HepG2 (cell line): ENCODE measurements at regions not wholly inside any gene's neighbourhood (a gene's known extent, or its start where the extent isn't known, plus 50 kb on each side); places are given as distances from the start of the nearest gene placed in this dataset.

Experiments used
- ATAC-seq: fragments of 200-7000 bp; cut with Tn5 transposase; 3 replicates; pipeline ENCODE4 v1.9.1; 2020; ENCODE audit warnings: mild to moderate bottlenecking, moderate library complexity
- BruUV-seq: library from RNA; stranded (reverse); fragments of 400-500 nt; replicated peaks from 2 replicates; lab custom pipeline; 2021; lab: Mats Ljungman, UMichigan
- CTCF ChIA-PET: fragments of 300-600 bp; formaldehyde crosslinking; extraction: SDS; loops from one replicate; lab custom pipeline; 2021; ENCODE audit warnings: low total read pairs, inconsistent platforms, low intra/inter-chr PET ratio; lab: Yijun Ruan, JAX
- POLR2A ChIA-PET: fragments of 350-600 bp; sonication (Branson Sonifier 250); formaldehyde crosslinking; loops from one replicate; lab custom pipeline; 2020; ENCODE audit warnings: antibody characterized with exemption, inconsistent platforms; lab: Yijun Ruan, JAX
- DNase-seq: peaks from one replicate; pipeline ENCODE4 v3.0.0-alpha.2; 2015; ENCODE audit warnings: low spot score
- FAIRE-seq: peaks from 3 replicates; lab custom pipeline; 2011; peaks lifted over from hg19 to GRCh38; lab: Jason Lieb, UNC
- H2AFZ ChIP-seq: one replicate; pipeline ENCODE4 v1.6.1; 2011; ENCODE audit warnings: low read length, inconsistent platforms
- H3K27ac ChIP-seq: fragments of 300-600 bp; 3 replicates; pipeline ENCODE4 v1.8.0; 2011; ENCODE audit warnings: mixed run types, mild to moderate bottlenecking, mixed read lengths, low read length, inconsistent platforms; ENCODE audit not compliant: insufficient read depth; ENCODE audit errors: extremely low read length
- H3K27me3 ChIP-seq, 2 experiments: fragments of 200-600 bp in 1 of 2; 2 replicates in 1 of 2; 3 replicates in 1 of 2; pipeline versions ENCODE4 v1.6.0 to v1.8.0; 2011; ENCODE audit warnings: low read length in 2 of 2, mild to moderate bottlenecking in 2 of 2, moderate library complexity in 2 of 2, inconsistent platforms in 1 of 2; ENCODE audit not compliant: insufficient read depth in 2 of 2, control insufficient read depth in 1 of 2
- H3K36me3 ChIP-seq, 2 experiments: fragments of 200-600 bp in 1 of 2; replicated peaks in 1 of 2; 2 replicates in 1 of 2; 3 replicates in 1 of 2; pipeline versions ENCODE4 v1.5.1 to v1.8.0; 2011; ENCODE audit warnings: low read length in 2 of 2, inconsistent platforms in 1 of 2; ENCODE audit not compliant: insufficient read depth in 2 of 2, control insufficient read depth in 1 of 2
- H3K4me1 ChIP-seq: 2 replicates; pipeline ENCODE4 v1.5.1; 2012; ENCODE audit warnings: low read length, inconsistent platforms; ENCODE audit not compliant: insufficient read depth
- H3K4me2 ChIP-seq: 2 replicates; pipeline ENCODE4 v1.6.0; 2011; ENCODE audit warnings: low read depth, low read length, inconsistent platforms
- H3K4me3 ChIP-seq, 3 experiments: fragments of 200-600 bp in 1 of 3; sonication (generic), shearing (Covaris generic) in 1 of 3; replicated peaks in 1 of 3; 2 replicates each; pipeline ENCODE4 v1.5.1; 2011 to 2016; ENCODE audit warnings: low read length in 3 of 3, inconsistent platforms in 2 of 3, low read depth in 2 of 3, mild to moderate bottlenecking in 2 of 3, control low read depth in 1 of 3, mixed read lengths in 1 of 3; ENCODE audit not compliant: insufficient read depth in 1 of 3
- H3K79me2 ChIP-seq: one replicate; pipeline ENCODE4 v1.6.1; 2011; ENCODE audit warnings: low read length, inconsistent platforms; ENCODE audit not compliant: insufficient read depth
- H3K9ac ChIP-seq: 2 replicates; pipeline ENCODE4 v1.6.0; 2011; ENCODE audit warnings: mild to moderate bottlenecking, low read depth, low read length, inconsistent platforms; ENCODE audit not compliant: insufficient read depth
- H3K9me3 ChIP-seq: 2 replicates; pipeline ENCODE4 v1.5.1; 2012; ENCODE audit warnings: mild to moderate bottlenecking, low read length
- H4K20me1 ChIP-seq: 2 replicates; pipeline ENCODE4 v1.6.0; 2011; ENCODE audit warnings: inconsistent platforms, mild to moderate bottlenecking, low read length, moderate library complexity; ENCODE audit not compliant: insufficient read depth
- GZF1 ChIP-seq: sonication (generic); formaldehyde crosslinking; IDR thresholded peaks from 2 replicates; pipeline ENCODE4 v1.5.1; 2020; ENCODE audit warnings: mild to moderate bottlenecking, missing genetic modification reagents
- IRX3 ChIP-seq: sonication (generic); formaldehyde crosslinking; IDR thresholded peaks from 2 replicates; pipeline ENCODE4 v1.8.1; 2023; ENCODE audit warnings: mild to moderate bottlenecking, low read depth, missing genetic modification reagents, borderline replicate concordance
- MED1 ChIP-seq: sonication (generic); formaldehyde crosslinking; IDR thresholded peaks from 2 replicates; pipeline ENCODE4 v1.4.0; 2020; ENCODE audit warnings: missing genetic modification reagents
- TBX3 ChIP-seq: fragments of 450-650 bp; IDR thresholded peaks from 2 replicates; pipeline ENCODE4 v1.6.1; 2017; ENCODE audit warnings: antibody characterized with exemption, mild to moderate bottlenecking, inconsistent platforms, borderline replicate concordance
- TGIF2 ChIP-seq: IDR thresholded peaks from 2 replicates; pipeline ENCODE4 v1.6.1; 2016; ENCODE audit warnings: control low read depth, missing compliant biosample characterization
- XRCC5 ChIP-seq: fragments of 200-400 bp; formaldehyde crosslinking; optimal IDR thresholded peaks from 2 replicates; pipeline ENCODE3; 2017; ENCODE audit warnings: mild to moderate bottlenecking, low read length
- ZNF446 ChIP-seq: sonication (generic); formaldehyde crosslinking; IDR thresholded peaks from 2 replicates; pipeline ENCODE4 v1.5.0; 2020; ENCODE audit warnings: mild to moderate bottlenecking, missing genetic modification reagents
- ZSCAN30 ChIP-seq: sonication (generic); formaldehyde crosslinking; IDR thresholded peaks from 2 replicates; pipeline ENCODE4 v1.5.0; 2020; ENCODE audit warnings: mild to moderate bottlenecking, missing genetic modification reagents
- WGBS: methylation state at CpG from one replicate; pipeline ENCODE4 v1.1.6; 2017; ENCODE audit warnings: low lambda C conversion rate; 5-methylcytosine and 5-hydroxymethylcytosine counted together
- in situ Hi-C: cut with HindIII; loops from 2 replicates; pipeline ENCODE4 v1.10.0; 2017; ENCODE audit warnings: low pct_unique_long_range_greater_than_20kb; ENCODE audit not compliant: extremely low pct_ligation_motif_present
- intact Hi-C: fragments of 100-400 bp; cut with micrococcal nuclease; formaldehyde crosslinking; loops from one replicate; pipeline ENCODE4 v1.10.0; 2022; ENCODE audit not compliant: unreplicated experiment
- TF ChIP-seq, protein P1 (sequence below): sonication (generic); formaldehyde crosslinking; IDR thresholded peaks from 2 replicates; pipeline ENCODE4 v1.4.0; 2020; ENCODE audit warnings: missing genetic modification reagents
- TF ChIP-seq, protein P2 (sequence below): sonication (generic); formaldehyde crosslinking; IDR thresholded peaks from 2 replicates; pipeline ENCODE4 v1.8.0; 2022; ENCODE audit warnings: missing genetic modification reagents, low read depth, mild to moderate bottlenecking, borderline replicate concordance
- TF ChIP-seq, protein P3 (sequence below): sonication (generic); formaldehyde crosslinking; IDR thresholded peaks from 2 replicates; pipeline ENCODE4 v1.4.0; 2020; ENCODE audit warnings: missing genetic modification reagents, borderline replicate concordance
- TF ChIP-seq, protein P4 (sequence below): sonication (generic); formaldehyde crosslinking; IDR thresholded peaks from 2 replicates; pipeline ENCODE4 v1.4.0; 2020; ENCODE audit warnings: mild to moderate bottlenecking, missing genetic modification reagents
- TF ChIP-seq, protein P5 (sequence below), 2 experiments: sonication (generic) in 1 of 2; formaldehyde crosslinking in 1 of 2; IDR thresholded peaks; 2 replicates each; pipeline versions ENCODE4 v1.5.1 to v1.6.1; 2011 to 2020; ENCODE audit warnings: borderline replicate concordance in 1 of 2, low read depth in 1 of 2, low read length in 1 of 2, mild to moderate bottlenecking in 1 of 2, missing genetic modification reagents in 1 of 2, moderate library complexity in 1 of 2

DNA sequence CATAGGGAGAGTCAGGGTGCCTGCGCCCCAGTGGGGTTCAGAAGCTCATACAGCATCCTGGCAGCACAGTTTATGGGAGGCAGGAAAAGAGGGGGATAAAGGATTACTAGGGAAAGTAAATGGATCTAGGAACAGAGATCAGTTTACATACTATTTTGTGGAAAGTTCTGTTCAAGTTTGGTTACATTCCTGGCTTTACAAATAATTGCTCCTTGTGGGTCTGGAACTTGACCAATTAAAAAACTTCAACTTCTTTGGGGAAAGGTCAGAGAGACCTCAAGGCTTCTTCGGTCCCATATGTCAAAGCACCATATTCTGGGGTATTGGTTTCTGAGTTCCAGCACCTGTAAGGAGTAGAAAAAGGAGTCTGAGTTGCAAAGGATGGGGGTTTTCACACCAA is 64.1 kb downstream of the ZDHHC19 start:
- in situ Hi-C loops (no loop called here), intact Hi-C loops (no loop called here)
- BruUV-seq: no TSS peak
- no peak overlapping the region for H3K4me2 ChIP-seq
- no peak for DNase-seq
- FAIRE-seq: no peak
- ATAC-seq: no peak
- ChIA-PET CTCF (no interaction called here), POLR2A (interaction anchor here (0.6 kb wide), 1 partner anchor 35 kb away, joined by 3 read pairs; no protein-coding TSS in a partner anchor)
- no peaks in the 10 kb centered on the region for H3K36me3 ChIP-seq
- H3K27ac ChIP-seq: no peak overlapping the region
- 60% methylated on average over 2 of the region's 2 CpGs for WGBS
- H4K20me1 ChIP-seq: no peaks in the 10 kb centered on the region
- H3K27me3 ChIP-seq: peaks cover 2 to 7% of the 10 kb centered on the region in 2 experiments; a peak in 3 of 5 replicates
- H3K79me2 ChIP-seq: no peaks in the 10 kb centered on the region
- no peak overlapping the region for H2AFZ ChIP-seq
- H3K9me3 ChIP-seq: peaks cover 12% of the 10 kb centered on the region; the same call in 1 of the 2 replicates
- no peak overlapping the region for H3K4me3 ChIP-seq
- H3K9ac ChIP-seq: no peak overlapping the region
- peaks cover 30% of the 10 kb centered on the region for H3K4me1 ChIP-seq
- TF ChIP-seq, protein P1, sequence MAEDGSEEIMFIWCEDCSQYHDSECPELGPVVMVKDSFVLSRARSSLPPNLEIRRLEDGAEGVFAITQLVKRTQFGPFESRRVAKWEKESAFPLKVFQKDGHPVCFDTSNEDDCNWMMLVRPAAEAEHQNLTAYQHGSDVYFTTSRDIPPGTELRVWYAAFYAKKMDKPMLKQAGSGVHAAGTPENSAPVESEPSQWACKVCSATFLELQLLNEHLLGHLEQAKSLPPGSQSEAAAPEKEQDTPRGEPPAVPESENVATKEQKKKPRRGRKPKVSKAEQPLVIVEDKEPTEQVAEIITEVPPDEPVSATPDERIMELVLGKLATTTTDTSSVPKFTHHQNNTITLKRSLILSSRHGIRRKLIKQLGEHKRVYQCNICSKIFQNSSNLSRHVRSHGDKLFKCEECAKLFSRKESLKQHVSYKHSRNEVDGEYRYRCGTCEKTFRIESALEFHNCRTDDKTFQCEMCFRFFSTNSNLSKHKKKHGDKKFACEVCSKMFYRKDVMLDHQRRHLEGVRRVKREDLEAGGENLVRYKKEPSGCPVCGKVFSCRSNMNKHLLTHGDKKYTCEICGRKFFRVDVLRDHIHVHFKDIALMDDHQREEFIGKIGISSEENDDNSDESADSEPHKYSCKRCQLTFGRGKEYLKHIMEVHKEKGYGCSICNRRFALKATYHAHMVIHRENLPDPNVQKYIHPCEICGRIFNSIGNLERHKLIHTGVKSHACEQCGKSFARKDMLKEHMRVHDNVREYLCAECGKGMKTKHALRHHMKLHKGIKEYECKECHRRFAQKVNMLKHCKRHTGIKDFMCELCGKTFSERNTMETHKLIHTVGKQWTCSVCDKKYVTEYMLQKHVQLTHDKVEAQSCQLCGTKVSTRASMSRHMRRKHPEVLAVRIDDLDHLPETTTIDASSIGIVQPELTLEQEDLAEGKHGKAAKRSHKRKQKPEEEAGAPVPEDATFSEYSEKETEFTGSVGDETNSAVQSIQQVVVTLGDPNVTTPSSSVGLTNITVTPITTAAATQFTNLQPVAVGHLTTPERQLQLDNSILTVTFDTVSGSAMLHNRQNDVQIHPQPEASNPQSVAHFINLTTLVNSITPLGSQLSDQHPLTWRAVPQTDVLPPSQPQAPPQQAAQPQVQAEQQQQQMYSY (CRISPR knock-in tag): no peak
- TF ChIP-seq, protein P2, sequence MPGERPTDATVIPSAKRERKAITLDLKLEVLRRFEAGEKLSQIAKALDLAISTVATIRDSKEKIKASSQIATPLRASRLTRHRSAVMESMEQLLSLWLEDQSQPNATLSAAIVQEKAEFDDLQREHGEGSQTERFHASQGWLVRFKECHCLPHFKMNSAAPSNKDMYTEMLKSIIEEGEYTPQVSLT (CRISPR knock-in tag): no peak
- TF ChIP-seq ZNF446 (CRISPR knock-in tag): no peak
- TF ChIP-seq, protein P3, sequence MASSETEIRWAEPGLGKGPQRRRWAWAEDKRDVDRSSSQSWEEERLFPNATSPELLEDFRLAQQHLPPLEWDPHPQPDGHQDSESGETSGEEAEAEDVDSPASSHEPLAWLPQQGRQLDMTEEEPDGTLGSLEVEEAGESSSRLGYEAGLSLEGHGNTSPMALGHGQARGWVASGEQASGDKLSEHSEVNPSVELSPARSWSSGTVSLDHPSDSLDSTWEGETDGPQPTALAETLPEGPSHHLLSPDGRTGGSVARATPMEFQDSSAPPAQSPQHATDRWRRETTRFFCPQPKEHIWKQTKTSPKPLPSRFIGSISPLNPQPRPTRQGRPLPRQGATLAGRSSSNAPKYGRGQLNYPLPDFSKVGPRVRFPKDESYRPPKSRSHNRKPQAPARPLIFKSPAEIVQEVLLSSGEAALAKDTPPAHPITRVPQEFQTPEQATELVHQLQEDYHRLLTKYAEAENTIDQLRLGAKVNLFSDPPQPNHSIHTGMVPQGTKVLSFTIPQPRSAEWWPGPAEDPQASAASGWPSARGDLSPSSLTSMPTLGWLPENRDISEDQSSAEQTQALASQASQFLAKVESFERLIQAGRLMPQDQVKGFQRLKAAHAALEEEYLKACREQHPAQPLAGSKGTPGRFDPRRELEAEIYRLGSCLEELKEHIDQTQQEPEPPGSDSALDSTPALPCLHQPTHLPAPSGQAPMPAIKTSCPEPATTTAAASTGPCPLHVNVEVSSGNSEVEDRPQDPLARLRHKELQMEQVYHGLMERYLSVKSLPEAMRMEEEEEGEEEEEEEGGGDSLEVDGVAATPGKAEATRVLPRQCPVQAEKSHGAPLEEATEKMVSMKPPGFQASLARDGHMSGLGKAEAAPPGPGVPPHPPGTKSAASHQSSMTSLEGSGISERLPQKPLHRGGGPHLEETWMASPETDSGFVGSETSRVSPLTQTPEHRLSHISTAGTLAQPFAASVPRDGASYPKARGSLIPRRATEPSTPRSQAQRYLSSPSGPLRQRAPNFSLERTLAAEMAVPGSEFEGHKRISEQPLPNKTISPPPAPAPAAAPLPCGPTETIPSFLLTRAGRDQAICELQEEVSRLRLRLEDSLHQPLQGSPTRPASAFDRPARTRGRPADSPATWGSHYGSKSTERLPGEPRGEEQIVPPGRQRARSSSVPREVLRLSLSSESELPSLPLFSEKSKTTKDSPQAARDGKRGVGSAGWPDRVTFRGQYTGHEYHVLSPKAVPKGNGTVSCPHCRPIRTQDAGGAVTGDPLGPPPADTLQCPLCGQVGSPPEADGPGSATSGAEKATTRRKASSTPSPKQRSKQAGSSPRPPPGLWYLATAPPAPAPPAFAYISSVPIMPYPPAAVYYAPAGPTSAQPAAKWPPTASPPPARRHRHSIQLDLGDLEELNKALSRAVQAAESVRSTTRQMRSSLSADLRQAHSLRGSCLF (CRISPR knock-in tag): no peak
- TF ChIP-seq TBX3: no peak
- TF ChIP-seq MED1 (CRISPR knock-in tag): no peak
- TF ChIP-seq, protein P4, sequence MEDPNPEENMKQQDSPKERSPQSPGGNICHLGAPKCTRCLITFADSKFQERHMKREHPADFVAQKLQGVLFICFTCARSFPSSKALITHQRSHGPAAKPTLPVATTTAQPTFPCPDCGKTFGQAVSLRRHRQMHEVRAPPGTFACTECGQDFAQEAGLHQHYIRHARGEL (CRISPR knock-in tag): no peak
- TF ChIP-seq, protein P5, sequence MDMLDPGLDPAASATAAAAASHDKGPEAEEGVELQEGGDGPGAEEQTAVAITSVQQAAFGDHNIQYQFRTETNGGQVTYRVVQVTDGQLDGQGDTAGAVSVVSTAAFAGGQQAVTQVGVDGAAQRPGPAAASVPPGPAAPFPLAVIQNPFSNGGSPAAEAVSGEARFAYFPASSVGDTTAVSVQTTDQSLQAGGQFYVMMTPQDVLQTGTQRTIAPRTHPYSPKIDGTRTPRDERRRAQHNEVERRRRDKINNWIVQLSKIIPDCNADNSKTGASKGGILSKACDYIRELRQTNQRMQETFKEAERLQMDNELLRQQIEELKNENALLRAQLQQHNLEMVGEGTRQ (IDR thresholded peaks at IDR 0.05; ENCODE audit: low read depth, low read length): no peak
- TF ChIP-seq, protein P5 (CRISPR knock-in tag; IDR thresholded peaks at IDR 0.05; ENCODE audit: borderline replicate concordance): no peak
- TF ChIP-seq ZSCAN30 (CRISPR knock-in tag): no peak
- no peak for TF ChIP-seq XRCC5
- no peak for TF ChIP-seq GZF1 (CRISPR knock-in tag)
- TF ChIP-seq IRX3 (CRISPR knock-in tag): no peak
- no peak for TF ChIP-seq TGIF2 (CRISPR knock-in tag)
